Fibroblast of the aortic adventitia (primary cell): ENCODE measurements at regions not wholly inside any gene's neighbourhood (a gene's known extent, or its start where the extent isn't known, plus 50 kb on each side); places are given as distances from the start of the nearest gene placed in this dataset.

Source experiments
- DNase-seq: peaks from one replicate; pipeline ENCODE4 v3.0.0-alpha.2; 2010; ENCODE audit warnings: low read depth
- H3K4me3 ChIP-seq: 2 replicates; pipeline ENCODE4 v1.5.1; 2011; ENCODE audit warnings: low read depth, mild to moderate bottlenecking, control low read depth, low read length, moderate library complexity
- CTCF ChIP-seq: IDR thresholded peaks from 2 replicates; pipeline ENCODE4 v1.5.1; 2011; ENCODE audit warnings: mild to moderate bottlenecking, low read length, control low read depth, inconsistent platforms; ENCODE audit not compliant: insufficient read depth

GRCh38 chr19:30093966-30094755 is 152.1 kb downstream of the URI1 start:
- TF ChIP-seq CTCF: no peak
- no peak for DNase-seq
- no peak overlapping the region for H3K4me3 ChIP-seq

- no peak for DNase-seq
- no peak for TF ChIP-seq CTCF
- H3K4me3 ChIP-seq: no peak overlapping the region
Observed at GRCh38 chr19:30094756-30095140, 152.7 kb downstream of the URI1 start.

GRCh38 chr19:30095171-30095570 is 153.1 kb downstream of the URI1 start:
- no peak overlapping the region for H3K4me3 ChIP-seq
- no peak for TF ChIP-seq CTCF
- DNase-seq: no peak

DNA sequence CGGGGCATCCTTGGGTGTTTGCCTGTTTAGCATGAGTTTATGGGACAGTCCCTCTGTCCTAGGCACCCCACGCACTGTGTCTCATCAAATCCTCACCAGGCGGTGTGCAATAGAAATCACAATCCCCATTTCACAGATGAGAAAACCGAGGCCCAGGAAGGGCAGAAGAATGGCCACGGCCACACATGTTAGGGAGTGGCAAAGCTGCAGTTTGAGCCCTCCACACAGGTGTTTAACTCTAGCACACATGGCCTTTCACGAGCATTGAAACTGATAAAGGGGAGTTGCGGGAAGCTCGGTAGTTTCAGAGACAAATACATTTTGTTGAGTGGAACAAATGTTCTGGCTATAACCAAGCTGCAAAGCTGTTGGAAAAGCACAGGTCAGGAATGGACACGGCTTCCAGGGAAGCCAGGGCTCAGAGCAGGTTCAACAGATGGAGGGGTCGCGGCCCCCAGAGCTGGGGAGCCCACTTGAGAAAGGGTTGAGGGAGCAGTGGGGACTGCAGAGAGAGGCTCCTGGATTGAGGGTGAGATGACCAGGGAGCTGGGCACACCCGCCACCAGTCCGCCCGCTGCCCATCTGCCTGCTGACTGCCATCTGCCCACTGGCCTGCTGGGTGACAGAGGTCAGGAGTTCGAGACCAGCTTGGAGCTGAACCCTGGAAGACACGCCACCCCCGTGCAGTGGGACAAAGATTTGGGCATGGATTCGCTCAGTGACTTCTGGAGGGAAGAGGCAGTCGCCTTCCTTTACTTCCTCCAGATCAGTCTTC is 154.7 kb downstream of the URI1 start:
- no peak overlapping the region for H3K4me3 ChIP-seq
- TF ChIP-seq CTCF: no peak
- no peak for DNase-seq

DNA sequence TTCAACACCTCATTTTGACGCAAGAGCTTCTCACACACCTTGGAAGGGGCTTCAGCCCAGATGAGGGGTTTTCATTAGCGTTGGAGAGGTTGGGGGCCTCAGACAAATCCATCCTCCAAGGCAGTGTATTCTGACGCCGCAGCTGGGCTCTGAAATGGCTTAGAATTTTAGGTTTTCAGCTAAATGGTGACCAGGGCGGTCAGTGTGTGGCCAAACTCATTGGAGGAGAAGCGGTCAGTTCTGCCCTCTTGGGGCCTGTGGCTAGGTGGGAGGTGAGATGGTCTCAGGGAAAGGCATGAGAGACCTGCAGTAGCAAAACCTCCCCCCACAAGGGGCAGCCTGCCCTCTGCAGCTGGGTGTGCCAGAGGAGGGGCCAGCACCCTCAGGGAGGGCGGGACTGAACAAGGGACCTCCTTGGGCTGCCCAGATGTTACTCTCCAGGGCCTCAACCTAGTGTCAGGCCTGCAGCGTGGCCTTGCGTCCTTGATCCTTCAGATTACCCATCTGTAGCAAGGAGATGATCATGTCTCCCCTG is 155.8 kb downstream of the URI1 start:
- no peak overlapping the region for H3K4me3 ChIP-seq
- TF ChIP-seq CTCF: no peak
- no peak for DNase-seq

DNA sequence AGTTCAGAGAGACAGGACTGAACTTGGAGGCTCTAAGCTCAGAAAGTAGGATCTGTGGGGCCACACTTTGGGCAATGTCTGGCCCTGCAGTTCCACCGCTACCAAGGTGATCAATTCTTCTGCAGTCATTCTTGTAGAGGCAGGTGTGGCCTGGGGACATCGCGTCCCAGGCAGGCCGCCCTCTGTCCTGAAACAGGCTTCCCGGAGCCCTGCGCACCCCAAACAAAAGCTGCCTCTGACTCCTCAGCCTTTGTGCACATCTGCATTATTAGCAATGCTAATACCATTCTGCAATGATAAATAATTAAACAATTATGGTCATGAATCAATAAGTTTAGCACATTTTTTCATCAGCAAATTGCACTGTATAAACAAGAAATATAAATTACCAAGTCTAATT is 160.2 kb downstream of the URI1 start:
- DNase-seq: no peak
- H3K4me3 ChIP-seq: no peak overlapping the region
- TF ChIP-seq CTCF: no peak
